Sciatic nerve (tissue), 2 donors: ENCODE measurements at regions not wholly inside any gene's neighbourhood (a gene's known extent, or its start where the extent isn't known, plus 50 kb on each side); places are given as distances from the start of the nearest gene placed in this dataset.
A peak's percentile ranks its signal among the peaks of the same experiment; 100 is the strongest.

Source experiments
- ATAC-seq: fragments of 200-7000 bp; cut with Tn5 transposase; one replicate; pipeline ENCODE4 v1.9.1; 2020; ENCODE audit warnings: mild to moderate bottlenecking, moderate library complexity
- DNase-seq: peaks from one replicate; pipeline ENCODE4 v3.0.0-alpha.2; 2020; ENCODE audit warnings: low spot score
- intact Hi-C: fragments of 100-400 bp; cut with DNase I; formaldehyde crosslinking; loops from one replicate; pipeline ENCODE4 v1.14.2; 2022
- donor health status: DM: no; HTN: no; CAD: no.
- donor health status: DM: no; HTN: no; CAD: no.

DNA sequence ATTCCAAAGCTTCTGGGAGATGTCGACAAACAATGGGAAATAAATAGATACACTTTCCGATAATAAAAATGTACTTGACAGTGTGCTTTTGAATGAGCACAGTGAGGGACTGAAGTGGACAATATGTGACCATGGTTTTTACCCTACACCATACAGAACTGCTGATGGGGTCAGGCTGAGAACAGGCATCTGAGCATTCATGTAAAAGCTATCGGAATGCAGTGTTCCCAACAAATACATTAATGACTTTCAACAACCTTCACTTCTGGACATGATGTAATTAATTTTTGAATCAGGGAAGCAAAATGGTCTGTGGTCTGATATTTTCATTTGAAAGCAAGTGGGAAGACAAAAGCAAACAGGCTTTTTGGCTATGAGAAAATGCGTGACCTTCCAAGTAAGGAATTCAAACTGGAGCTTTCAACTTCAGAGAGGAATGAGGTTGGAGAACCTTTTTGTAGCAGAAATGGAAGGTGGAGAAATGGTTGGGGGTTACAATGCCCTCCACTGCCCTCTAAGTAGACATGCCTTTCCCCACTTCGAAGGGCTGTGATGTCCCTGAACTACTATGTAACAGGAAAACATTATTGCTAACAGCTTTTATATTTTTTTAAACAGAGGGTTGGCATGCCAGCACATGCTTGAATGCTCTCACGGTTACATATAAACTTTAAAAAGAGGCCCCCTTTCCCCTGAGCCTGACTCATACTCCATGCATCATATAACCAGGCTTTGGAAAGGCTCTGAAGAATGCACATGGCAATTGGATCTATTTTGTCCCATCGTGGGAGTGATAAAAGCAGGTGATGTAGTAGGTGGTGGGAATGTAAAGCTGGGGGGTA, 203.5 kb upstream of the CITED2 start:
- no peak for ATAC-seq
- intact Hi-C loops: no loop called here
- DNase-seq: no peak

DNA sequence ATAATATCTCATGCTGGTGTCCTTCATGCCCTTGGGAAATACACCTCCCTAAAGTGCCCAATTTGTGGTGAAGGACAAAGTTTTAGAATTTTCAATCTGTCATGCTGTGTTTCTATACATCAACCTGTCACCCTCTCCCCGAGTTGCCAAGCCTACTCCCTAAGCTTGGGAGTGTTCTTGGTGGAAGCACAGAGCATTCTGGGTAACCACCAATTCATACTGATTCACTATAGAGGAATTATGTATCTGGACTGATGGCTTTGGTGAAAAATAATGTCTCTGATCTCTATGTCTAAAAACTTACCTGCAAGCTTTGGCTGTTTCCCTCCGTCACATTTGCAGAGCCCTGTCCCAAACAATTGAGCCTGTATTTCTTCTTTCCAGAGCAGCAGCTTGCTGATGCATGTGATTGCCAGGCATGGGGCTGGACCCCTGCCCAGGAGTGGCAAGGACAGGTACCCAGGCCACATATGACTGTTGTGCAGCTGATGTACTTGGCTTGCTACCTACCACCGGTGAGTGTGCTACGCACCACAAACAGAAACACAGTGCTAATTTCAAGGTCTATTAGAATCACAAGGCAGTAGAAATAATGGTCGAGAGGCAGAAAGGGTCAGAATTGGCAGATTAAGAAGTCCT, 202.8 kb upstream of the CITED2 start:
- no peak for DNase-seq
- intact Hi-C loops: no loop called here
- no peak for ATAC-seq

DNA sequence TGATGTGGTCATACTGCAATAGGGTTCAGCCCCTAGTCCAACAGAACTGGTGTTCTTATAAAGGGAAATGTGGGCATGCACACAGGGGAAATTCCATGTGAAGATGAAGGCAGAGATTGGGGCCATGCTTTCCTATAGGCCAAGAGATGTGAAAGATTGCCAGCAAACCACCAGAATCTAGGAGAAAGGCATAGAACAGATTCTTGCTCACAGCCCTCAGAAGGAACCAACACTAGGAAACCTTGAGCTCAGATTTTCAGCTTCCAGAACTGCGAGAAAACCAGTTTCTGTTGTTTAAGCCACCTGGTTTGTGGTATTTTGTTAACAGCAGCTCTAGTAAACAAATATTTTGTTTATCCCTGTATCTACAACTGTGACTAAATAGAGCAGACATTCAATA, 197.6 kb upstream of the CITED2 start:
- intact Hi-C loops: no loop called here
- DNase-seq (no peak), ATAC-seq (no peak)

DNA sequence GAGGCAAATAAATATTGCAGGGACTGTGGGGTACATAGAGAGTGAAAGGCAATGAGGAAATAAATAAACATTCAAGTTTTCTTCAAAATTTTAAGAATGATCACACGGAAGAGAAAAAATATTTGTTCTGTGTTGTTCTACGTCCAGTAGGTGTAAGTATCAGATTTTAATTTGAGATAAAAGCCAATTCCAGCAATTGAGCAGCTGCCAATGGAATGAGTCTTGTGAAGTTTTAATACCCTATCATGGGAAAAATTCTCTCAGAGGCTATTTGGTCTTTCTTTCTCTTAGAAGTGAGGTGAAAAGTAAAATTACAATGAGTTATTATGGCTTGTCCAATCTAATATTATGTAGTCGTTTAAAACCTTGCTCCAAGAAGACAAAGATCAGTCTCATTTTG, 195.7 kb upstream of the CITED2 start:
- ATAC-seq (no peak), DNase-seq (no peak)
- intact Hi-C loops: no loop called here

DNA sequence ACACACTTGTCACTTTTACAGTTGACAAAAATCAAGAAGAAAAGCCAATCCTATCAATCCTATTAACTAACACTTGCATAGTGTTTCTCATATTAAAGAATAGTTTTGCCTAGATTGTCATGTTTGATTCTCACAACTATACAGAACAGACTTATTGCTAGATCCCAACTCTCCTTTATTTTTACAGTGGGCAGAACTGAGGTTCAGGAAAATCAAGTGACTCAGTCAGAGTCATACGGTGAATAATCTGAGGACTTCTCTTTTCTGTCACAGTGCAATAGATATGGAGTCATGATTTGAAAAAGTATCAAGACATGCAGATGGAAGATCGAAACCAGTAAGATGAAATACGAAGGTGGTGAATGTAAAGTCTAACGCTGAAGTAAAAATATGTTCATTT, 195.1 kb upstream of the CITED2 start:
- intact Hi-C loops: no loop called here
- no peak for ATAC-seq
- DNase-seq: no peak

DNA sequence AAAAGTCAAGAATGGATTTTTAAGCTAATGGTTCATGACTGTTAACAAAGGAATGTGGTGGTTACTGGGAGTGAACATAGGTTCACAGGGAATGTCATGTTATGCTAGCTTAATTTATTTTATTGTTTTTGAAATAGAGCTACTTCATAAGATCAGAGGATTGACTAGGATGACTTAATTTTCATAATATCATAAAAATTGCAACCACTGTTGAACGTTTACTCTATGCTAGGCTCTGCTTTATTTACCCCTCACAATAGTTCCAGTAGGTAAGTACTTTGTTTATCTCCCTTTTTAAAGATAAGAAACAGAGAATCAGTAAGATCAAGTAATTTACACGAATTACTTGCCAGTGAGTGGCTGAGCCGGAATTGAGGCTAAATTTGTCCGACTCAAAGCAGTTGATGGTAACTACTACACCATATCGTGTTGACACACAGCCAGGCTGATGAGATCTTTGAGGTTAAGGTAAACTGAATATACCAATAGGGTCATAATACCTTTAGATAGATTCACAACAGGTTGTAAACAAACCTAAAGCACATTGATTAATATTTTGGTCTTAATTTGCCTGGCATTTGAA, 194.6 kb upstream of the CITED2 start:
- ATAC-seq (peak; percentile 44), DNase-seq (no peak)
- intact Hi-C loops: no loop called here

DNA sequence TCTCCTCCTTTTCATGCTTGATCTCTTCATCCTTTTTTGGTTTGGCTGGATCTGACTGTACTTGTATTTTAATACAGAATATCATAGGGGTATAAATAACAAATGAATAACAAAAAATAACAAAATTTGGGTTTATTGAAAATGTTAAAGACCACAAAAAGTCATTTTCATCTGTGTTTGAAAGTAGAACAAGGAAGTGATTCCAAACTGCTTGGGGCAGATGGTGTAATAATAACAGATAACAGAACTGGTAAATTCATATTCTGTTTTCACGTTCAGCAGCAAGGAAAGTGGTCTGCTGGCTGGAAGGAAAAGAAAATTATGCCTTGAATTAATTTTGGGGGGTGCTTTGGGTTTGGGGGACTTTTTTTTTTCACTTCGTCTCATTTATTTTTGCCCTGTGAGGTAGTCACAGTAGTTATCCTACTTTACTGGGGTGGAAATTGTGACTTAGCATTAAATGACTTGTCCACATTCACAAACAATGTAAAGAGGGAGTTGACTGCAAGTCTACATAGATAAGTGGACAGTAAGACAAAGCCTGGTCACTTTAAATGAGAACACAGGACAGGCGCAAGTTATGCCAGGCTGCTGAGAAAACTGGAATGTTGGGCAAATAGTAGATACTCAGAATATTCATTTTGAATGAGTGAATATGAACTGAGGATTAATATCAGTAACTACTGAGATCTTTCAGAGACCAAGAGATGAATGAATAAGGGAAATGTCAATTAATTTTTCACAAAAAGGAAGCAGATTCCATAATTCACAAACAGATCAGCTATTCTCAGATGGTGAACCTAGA, 193.9 kb upstream of the CITED2 start:
- no peak for ATAC-seq
- DNase-seq: no peak
- intact Hi-C loops: no loop called here

DNA sequence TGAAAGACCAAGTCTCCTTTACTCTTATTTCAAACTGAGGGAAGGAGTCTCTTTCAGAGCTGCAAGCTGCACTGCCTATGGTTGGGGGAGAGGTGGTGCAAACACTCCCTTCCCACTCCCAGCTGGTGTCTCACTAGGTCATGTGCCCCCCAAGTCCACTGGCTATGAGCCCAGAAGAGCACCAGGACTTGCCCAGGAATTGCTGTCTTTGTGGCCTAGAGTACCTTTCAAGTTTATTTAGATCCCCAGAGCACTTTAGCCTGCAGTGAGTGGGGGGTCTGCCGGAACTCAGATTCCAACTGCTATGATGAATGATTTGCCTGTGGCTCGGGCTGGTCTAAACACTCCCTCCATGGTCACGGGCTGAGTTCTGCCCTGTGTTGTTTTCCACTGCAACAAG, 192.6 kb upstream of the CITED2 start:
- ATAC-seq (no peak), DNase-seq (no peak)
- intact Hi-C loops: no loop called here

DNA sequence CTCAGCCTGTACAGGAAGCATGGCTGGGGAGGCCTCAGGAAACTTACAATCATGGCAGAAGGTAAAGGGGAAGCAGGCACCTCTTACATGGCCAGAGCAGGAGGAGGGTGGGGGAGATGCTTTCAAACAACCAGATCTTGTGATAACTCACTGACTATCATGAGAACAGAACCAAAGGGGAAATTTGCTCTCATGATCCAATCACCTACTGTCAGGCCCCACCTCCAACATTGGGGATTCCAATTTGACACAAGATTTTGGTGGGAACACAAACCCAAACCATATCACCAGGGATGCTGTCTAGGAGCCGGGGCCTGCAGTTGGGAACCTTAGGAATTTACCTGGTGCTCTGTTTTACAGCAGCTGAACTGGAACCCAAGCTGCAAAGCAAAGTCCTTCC, 191.1 kb upstream of the CITED2 start:
- intact Hi-C loops: no loop called here
- no peak for ATAC-seq
- DNase-seq: no peak

DNA sequence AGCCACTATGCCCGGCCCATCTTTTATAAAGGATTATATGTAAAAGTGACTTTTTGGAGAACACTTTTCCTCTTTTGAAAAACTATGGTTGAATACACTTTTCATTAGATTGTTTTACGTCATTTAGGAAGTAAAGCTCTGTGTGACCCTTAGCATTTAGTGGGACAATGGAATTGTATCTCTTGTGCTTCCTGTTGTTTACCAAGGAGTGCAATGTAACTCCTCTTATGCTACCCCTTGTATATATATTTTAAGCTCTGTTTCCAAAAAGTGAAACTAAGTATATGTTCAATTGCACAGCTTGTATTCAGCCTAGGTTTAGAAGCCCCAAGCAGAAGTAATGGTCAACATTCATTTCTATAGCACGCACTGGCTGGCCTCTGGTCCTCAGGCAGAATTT, 183.1 kb upstream of the CITED2 start:
- no peak for DNase-seq

DNA sequence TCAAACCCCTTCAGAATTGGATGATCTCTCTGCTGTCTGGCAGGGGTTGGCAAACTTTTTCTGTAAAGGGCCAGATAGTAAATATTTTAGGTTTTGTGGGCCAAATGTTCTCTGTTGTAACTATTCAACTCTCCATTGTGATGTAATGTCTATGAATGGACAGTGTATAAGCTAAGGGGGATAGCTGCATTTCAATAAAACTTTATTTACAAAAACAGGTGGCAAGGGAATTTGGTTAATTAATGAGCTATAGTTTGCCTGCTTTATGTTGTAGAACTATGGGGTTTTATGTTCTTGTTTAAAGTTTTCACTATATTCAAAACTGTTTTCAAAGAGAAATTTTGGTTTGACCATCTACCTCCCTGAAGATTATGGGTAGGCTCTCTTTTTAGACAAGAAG, 182.1 kb upstream of the CITED2 start:
- ATAC-seq: no peak
- no peak for DNase-seq
- intact Hi-C loops: no loop called here

More for the DNA sequence above, 183.1 kb upstream of the CITED2 start:
- no peak for ATAC-seq
- intact Hi-C loops: no loop called here

DNA sequence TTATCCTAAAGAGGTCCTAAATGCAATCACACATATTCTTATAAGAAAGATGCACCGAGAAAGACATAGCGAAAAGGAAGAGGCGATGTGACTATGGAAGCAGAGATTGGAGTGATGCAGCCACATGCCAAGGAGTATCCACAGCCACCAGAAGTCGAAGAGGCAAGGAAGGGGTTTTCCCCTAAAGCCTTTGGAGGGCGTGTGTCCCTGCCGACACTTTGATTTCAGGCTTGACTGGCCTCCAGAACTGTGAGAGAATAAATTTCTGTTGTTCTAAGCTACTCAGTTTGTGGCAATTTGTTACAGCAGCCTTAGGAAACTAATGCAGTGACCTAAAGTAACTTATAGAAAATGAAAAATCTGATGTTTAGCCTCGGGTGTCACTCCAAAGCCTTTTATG, 179.5 kb upstream of the CITED2 start:
- no peak for DNase-seq
- ATAC-seq: no peak
- intact Hi-C loops: no loop called here

DNA sequence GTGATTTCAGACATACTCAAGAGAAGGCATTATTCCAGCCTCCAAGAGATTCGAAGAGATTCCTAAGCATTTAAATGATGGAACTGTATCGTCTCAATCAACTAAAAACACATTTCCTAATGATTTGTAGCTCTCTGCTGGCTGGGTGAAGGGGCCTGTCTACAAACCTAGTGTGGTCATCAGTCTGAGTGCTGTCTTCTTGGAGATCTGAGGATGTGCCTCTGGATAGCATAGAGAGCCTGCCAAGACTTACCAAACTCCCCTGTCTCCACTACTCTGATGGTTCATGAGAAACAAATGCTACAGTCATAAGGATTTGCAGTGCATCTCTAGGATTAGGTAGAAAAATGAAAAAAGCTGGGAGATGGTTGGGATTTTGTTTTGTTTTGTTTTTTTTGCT, 176.9 kb upstream of the CITED2 start:
- DNase-seq (no peak), ATAC-seq (no peak)
- intact Hi-C loops: no loop called here

DNA sequence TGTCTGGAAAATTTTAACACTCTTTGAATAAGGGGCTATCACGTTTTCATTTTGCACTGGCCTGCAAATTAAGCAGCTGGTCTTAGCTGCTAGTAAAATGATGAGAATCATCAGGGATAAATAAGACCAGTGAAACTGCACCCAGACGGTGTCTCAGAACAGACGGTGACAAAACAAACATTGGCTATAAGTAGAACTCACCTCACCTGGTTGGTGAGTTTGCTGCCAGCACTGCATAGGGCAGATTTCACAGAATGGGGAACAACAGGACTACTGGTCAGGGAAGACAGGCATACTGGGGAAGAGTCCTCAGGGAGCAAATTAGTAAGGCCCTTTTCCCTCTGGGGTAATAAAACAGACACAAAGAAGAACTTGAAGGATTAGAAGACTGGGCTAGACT, 175.9 kb upstream of the CITED2 start:
- no peak for DNase-seq
- no peak for ATAC-seq
- intact Hi-C loops: no loop called here

DNA sequence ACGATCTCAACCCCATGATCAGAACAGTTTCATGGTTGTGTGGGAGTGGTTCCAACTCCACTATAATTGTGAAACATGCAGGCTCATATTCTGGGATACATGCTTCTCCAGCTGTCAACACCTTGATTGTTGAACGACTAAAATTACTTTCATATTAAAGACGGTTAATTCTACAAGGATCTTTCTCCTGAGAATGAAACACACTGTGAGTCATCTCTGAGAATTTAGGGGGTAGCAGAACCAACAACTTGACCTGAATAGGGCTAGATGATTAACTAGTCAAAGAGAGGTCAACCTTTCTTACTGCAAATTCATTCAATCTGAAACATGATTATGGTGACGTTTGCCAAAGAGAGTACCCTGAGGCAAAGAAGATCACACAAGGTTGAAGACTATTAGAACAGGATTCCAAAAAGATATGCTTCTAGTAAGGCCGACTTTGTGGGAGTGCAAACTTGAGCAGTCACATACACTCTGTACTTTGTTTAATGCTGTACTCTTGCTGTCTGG, 175.2 kb upstream of the CITED2 start:
- ATAC-seq (no peak), DNase-seq (no peak)
- intact Hi-C loops: no loop called here

DNA sequence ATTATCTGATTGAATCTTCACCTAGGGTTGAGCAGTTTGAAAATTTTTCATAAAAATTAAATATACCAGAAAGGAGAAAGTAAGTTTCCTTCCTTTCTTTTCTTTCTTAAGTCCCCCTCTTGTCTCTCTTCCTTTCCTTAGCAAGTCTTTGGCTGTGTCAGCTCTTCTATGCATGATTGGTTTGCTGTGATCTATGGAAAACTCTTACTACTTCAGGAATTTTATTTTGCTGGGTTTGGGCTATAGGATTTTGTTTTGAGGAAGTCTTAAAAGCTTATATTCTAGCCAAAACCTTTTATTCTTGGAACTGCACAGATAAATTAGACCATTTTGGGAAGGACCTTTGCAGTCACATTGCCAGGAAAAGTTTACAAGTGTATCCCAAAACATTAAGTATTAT, 173.4 kb upstream of the CITED2 start:
- DNase-seq (no peak), ATAC-seq (no peak)
- intact Hi-C loops: no loop called here

DNA sequence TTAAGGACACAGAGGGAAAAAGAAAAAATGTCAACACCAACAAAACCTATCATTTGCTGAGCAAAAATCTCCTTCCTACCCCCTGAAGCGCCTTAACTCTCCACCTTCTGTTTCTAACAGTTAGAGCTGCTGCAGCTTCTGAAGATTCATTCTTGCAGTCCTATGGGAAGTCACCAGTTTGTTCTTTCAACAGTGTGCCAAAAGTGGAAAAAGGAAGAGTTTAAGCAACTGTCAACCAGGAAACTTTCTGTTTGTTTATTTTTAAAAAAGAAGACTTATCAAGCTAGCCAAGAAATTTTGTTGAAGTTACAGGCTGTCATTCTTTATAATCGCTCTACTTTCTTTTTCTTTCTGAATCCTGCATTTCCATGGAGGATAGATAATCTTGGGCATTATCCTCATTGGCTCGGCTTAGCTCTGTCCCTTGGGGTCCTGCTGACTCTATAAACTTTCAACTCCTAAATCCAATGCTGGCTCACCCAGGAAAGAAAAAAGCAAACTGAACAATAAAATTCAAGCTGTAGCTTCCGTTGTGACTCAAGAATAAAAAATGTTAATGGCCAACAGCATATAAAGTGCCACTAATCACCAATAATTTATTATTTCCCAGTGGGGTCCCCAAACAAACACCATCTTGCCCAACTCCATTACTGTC, 172.8 kb upstream of the CITED2 start:
- ATAC-seq (peak; percentile 74), DNase-seq (no peak)
- intact Hi-C loops: no loop called here

DNA sequence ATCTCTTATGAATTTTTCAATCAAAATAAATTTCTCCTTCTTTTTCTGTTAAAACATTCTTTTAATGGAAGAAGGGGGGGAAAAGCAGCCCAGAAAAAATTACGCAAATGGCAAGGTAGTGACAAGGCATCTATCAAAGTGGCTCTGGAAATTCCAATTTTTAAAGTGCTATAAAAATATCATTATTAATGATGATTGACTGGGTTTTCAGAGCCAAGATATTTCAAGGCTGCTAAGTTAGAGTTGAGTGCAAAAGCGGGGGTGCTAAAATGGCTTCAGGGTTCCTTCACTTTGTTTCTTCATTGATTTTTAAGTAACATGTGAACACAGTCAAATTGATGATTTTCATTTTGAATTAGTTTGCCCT, 171.6 kb upstream of the CITED2 start:
- ATAC-seq: no peak
- DNase-seq: no peak
- intact Hi-C loops: no loop called here
